ENCODE measurements at regions not wholly inside any gene's neighbourhood (a gene's known extent, or its start where the extent isn't known, plus 50 kb on each side); places are given as distances from the start of the nearest gene placed in this dataset.

- DNase-seq (ENCODE audit: extremely low spot score) = no peak
- CTCF ChIA-PET = interaction anchor here (1.9 kb wide), 1 partner anchor 10 kb away, joined by 8 read pairs; no protein-coding TSS in a partner anchor
- TF ChIP-seq CTCF (IDR thresholded peaks at IDR 0.05; ENCODE audit: control extremely low read depth, extremely low read depth, low read depth, missing control alignments) = no peak
- POLR2A ChIA-PET = no interaction called here
These were observed 61.5 kb upstream of the ADAM23 start for GRCh38 chr2:206381881-206382280.

- CTCF ChIA-PET = interaction anchor here (1.1 to 1.9 kb wide), 3 partner anchors 9 to 179 kb away, joined by 3 to 8 read pairs (median 3); no protein-coding TSS in a partner anchor
- no peak for DNase-seq (ENCODE audit: extremely low spot score)
- TF ChIP-seq CTCF (IDR thresholded peaks at IDR 0.05; ENCODE audit: control extremely low read depth, extremely low read depth, low read depth, missing control alignments) = no peak
- POLR2A ChIA-PET = no interaction called here
These were observed 59.7 kb upstream of the ADAM23 start for GRCh38 chr2:206383669-206384068.

- no peak for DNase-seq (ENCODE audit: extremely low spot score)
- ChIA-PET POLR2A (no interaction called here), CTCF (interaction anchor here (0.8 to 1.0 kb wide), 2 partner anchors 10 to 172 kb away, joined by 3 read pairs; no protein-coding TSS in a partner anchor)
- no peak for TF ChIP-seq CTCF (IDR thresholded peaks at IDR 0.05; ENCODE audit: control extremely low read depth, extremely low read depth, low read depth, missing control alignments)
These were observed 55.5 kb upstream of the ADAM23 start for GRCh38 chr2:206387808-206388207.

- ChIA-PET CTCF (no interaction called here), POLR2A (no interaction called here)
- no peak for TF ChIP-seq CTCF (IDR thresholded peaks at IDR 0.05; ENCODE audit: control extremely low read depth, extremely low read depth, low read depth, missing control alignments)
- DNase-seq (ENCODE audit: extremely low spot score) = no peak
These were observed 54.6 kb upstream of the ADAM23 start for GRCh38 chr2:206388698-206389097.

GRCh38 chr2:206389164-206389563, 54.2 kb upstream of the ADAM23 start:
- ChIA-PET CTCF (interaction anchor here (2.3 kb wide), 1 partner anchor 11 kb away, joined by 13 read pairs; no protein-coding TSS in a partner anchor), POLR2A (no interaction called here)
- no peak for TF ChIP-seq CTCF (IDR thresholded peaks at IDR 0.05; ENCODE audit: control extremely low read depth, extremely low read depth, low read depth, missing control alignments)
- DNase-seq (ENCODE audit: extremely low spot score) = no peak

GRCh38 chr2:206390181-206390580, 53.2 kb upstream of the ADAM23 start:
- TF ChIP-seq CTCF (IDR thresholded peaks at IDR 0.05; ENCODE audit: control extremely low read depth, extremely low read depth, low read depth, missing control alignments) = no peak
- ChIA-PET POLR2A (no interaction called here), CTCF (interaction anchor here (1.3 to 2.3 kb wide), 2 partner anchors 12 to 46 kb away, joined by 3 to 13 read pairs; no protein-coding TSS in a partner anchor)
- DNase-seq (ENCODE audit: extremely low spot score) = no peak

Data from GM10248 (cell line).